Transverse colon (tissue), 4 donors: ENCODE measurements at regions not wholly inside any gene's neighbourhood (a gene's known extent, or its start where the extent isn't known, plus 50 kb on each side); places are given as distances from the start of the nearest gene placed in this dataset.

Experiments
- DNase-seq: peaks from one replicate; pipeline ENCODE4 v3.0.0-alpha.2; 2019
- H3K27ac ChIP-seq, 4 donors: fragments of 200-600 bp; sonication (generic); 2 replicates each; pipeline ENCODE4 v1.5.1; 2016 to 2018; ENCODE audit warnings: inconsistent platforms in 4 of 4
- H3K27me3 ChIP-seq: fragments of 200-600 bp; sonication (generic); 2 replicates; pipeline ENCODE4 v1.5.1; 2017; ENCODE audit warnings: inconsistent platforms
- H3K36me3 ChIP-seq, 4 donors: fragments of 200-600 bp; sonication (generic); 2 replicates each; pipeline ENCODE4 v1.5.1; 2017 to 2019; ENCODE audit warnings: inconsistent platforms in 4 of 4
- H3K4me1 ChIP-seq, 4 donors: fragments of 200-600 bp; sonication (generic); 2 replicates each; pipeline ENCODE4 v1.5.1; 2017 to 2020; ENCODE audit warnings: inconsistent platforms in 4 of 4
- H3K4me3 ChIP-seq, 4 donors: fragments of 200-600 bp; sonication (generic); 1 replicate in 1 of 4; 2 replicates in 3 of 4; pipeline versions ENCODE4 v1.5.1 to v1.6.1; 2017 to 2019; ENCODE audit warnings: inconsistent platforms in 4 of 4
- H3K9me3 ChIP-seq, 2 donors: fragments of 200-600 bp; sonication (generic); 2 replicates each; pipeline ENCODE4 v1.5.1; 2017 to 2019; ENCODE audit warnings: inconsistent platforms in 2 of 2
- CTCF ChIP-seq, 5 experiments: fragments of 200-600 bp in 3 of 5; fragments of 450-650 bp in 2 of 5; sonication (generic) in 3 of 5; IDR thresholded peaks; 1 replicate in 2 of 5; 2 replicates in 3 of 5; pipeline ENCODE4 v1.5.1; 2016 to 2017; ENCODE audit warnings: antibody characterized with exemption in 5 of 5, inconsistent platforms in 3 of 5, mild to moderate bottlenecking in 2 of 5, moderate library complexity in 1 of 5
- EP300 ChIP-seq: sonication (generic); formaldehyde crosslinking; IDR thresholded peaks from one replicate; pipeline ENCODE4 v1.6.1; 2017; ENCODE audit warnings: antibody characterized with exemption, low read depth
- POLR2A ChIP-seq: fragments of 450-650 bp; IDR thresholded peaks from one replicate; pipeline ENCODE4 v1.6.1; 2016; ENCODE audit warnings: antibody characterized with exemption, mild to moderate bottlenecking, moderate library complexity
- POLR2AphosphoS5 ChIP-seq, 3 donors: sonication (generic); formaldehyde crosslinking; IDR thresholded peaks; one replicate each; pipeline ENCODE4 v1.6.1; 2016; ENCODE audit warnings: antibody characterized with exemption in 3 of 3
- WGBS, 2 donors: methylation state at CpG; one replicate each; pipeline ENCODE4 v1.1.5; 2018; ENCODE audit warnings: low coverage in 1 of 2; 5-methylcytosine and 5-hydroxymethylcytosine counted together
- in situ Hi-C, 4 donors: fragments of 200-750 bp; cut with MboI; loops; one replicate each; pipeline versions ENCODE4 v1.15.0 to v1.15.1; 2017; ENCODE audit warnings: low sequenced_read_pairs in 3 of 4, low pct_ligation_motif_present in 1 of 4, low pct_unique_long_range_greater_than_20kb in 1 of 4
- intact Hi-C: fragments of 100-400 bp; cut with DNase I; formaldehyde crosslinking; loops from one replicate; pipeline ENCODE4 v1.15.1; 2023; ENCODE audit warnings: low total_unique reads

GRCh38 chr3:25151903-25152295 is 276.2 kb upstream of the RARB start:
- Histone ChIP-seq H3K9me3 (no peaks in the 10 kb centered on the region), H3K27ac (no peak overlapping the region), H3K4me3 (no peak overlapping the region), H3K27me3 (no peaks in the 10 kb centered on the region), H3K4me1 (peaks cover 0 to 4% (median 0%) of the 10 kb centered on the region in 4 donors), H3K36me3 (no peaks in the 10 kb centered on the region)
- WGBS, 2 donors = 45 to 56% methylated on average over 3 of the region's 3 CpGs
- no peak for DNase-seq
- intact Hi-C loops = no loop called here
- in situ Hi-C loops = no loop called here
- no peak for TF ChIP-seq POLR2A
- no peak for TF ChIP-seq CTCF (IDR thresholded peaks at IDR 0.05)
- no peak for TF ChIP-seq POLR2AphosphoS5 (IDR thresholded peaks at IDR 0.05)
- no peak for TF ChIP-seq EP300

- H3K36me3 ChIP-seq = no peaks in the 10 kb centered on the region
- in situ Hi-C loops (no loop called here), intact Hi-C loops (no loop called here)
Observed at GRCh38 chr3:25153136-25153535, 274.9 kb upstream of the RARB start.

GRCh38 chr3:25153561-25153960 is 274.5 kb upstream of the RARB start:
- TF ChIP-seq CTCF (IDR thresholded peaks at IDR 0.05) = no peak
- no peak for TF ChIP-seq POLR2A
- no peak for TF ChIP-seq POLR2AphosphoS5 (IDR thresholded peaks at IDR 0.05)
- TF ChIP-seq EP300 = no peak
- in situ Hi-C loops (no loop called here), intact Hi-C loops (no loop called here)
- no peaks in the 10 kb centered on the region for H3K9me3 ChIP-seq
- no peak overlapping the region for H3K4me3 ChIP-seq
- no peak for DNase-seq
- peaks cover 0 to 4% (median 0%) of the 10 kb centered on the region in 4 donors for H3K4me1 ChIP-seq
- H3K27me3 ChIP-seq = no peaks in the 10 kb centered on the region
- H3K36me3 ChIP-seq = no peaks in the 10 kb centered on the region
- 30 to 33% methylated on average over 1 of the region's 1 CpG for WGBS, 2 donors
- H3K27ac ChIP-seq = no peak overlapping the region

More at GRCh38 chr3:25153136-25153535, 274.9 kb upstream of the RARB start:
- 69 to 76% methylated on average over 9 of the region's 9 CpGs for WGBS, 2 donors
- DNase-seq = no peak
- H3K27me3 ChIP-seq = no peaks in the 10 kb centered on the region
- no peaks in the 10 kb centered on the region for H3K9me3 ChIP-seq
- H3K4me3 ChIP-seq = no peak overlapping the region
- no peak overlapping the region for H3K27ac ChIP-seq
- no peak for TF ChIP-seq CTCF (IDR thresholded peaks at IDR 0.05)
- no peak for TF ChIP-seq POLR2AphosphoS5 (IDR thresholded peaks at IDR 0.05)
- H3K4me1 ChIP-seq = peaks cover 0 to 4% (median 0%) of the 10 kb centered on the region in 4 donors

GRCh38 chr3:25155652-25156471 is 272.2 kb upstream of the RARB start:
- in situ Hi-C loops = no loop called here
- no peaks in the 10 kb centered on the region for H3K36me3 ChIP-seq
- peaks cover 0 to 4% (median 0%) of the 10 kb centered on the region in 4 donors for H3K4me1 ChIP-seq
- no peak overlapping the region for H3K4me3 ChIP-seq
- H3K9me3 ChIP-seq = no peaks in the 10 kb centered on the region
- 36 to 67% methylated on average over 1 to 4 of the region's 4 CpGs for WGBS, 2 donors
- DNase-seq = no peak
- TF ChIP-seq CTCF (IDR thresholded peaks at IDR 0.05) (no peak), POLR2A (no peak), POLR2AphosphoS5 (IDR thresholded peaks at IDR 0.05) (no peak), EP300 (no peak)
- intact Hi-C loops = no loop called here
- H3K27me3 ChIP-seq = no peaks in the 10 kb centered on the region
- H3K27ac ChIP-seq = peak overlapping the region in 2 of 4 donors; percentile 27 to 45
